NCI-H1436 treated with DMSO at 0.1 percent for 48 hours (cell line): ENCODE measurements at regions not wholly inside any gene's neighbourhood (a gene's known extent, or its start where the extent isn't known, plus 50 kb on each side); places are given as distances from the start of the nearest gene placed in this dataset.

Experiments used
- DNase-seq: peaks from one replicate; lab custom pipeline; 2025; lab: John Stamatoyannopoulos, UW

DNA sequence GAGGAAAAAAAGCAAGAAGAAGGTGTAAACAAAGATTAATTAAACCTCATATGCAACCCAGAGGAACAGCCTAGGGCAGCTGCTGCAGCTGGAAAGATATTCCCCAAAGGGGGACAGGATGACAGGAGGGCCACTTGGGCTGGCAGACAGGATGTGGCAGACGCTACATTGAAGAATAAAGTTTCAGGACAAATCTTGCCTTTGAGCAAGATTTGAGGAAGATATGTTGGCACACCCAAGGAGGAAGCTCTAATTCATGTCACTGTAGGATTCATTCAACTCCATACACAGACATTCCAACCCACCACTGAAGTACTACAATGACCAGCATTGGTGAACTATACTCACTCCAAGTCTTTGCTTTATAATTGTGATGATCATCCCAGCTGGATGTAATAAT, 504.0 kb downstream of the SHQ1 start:
- no peak for DNase-seq

DNA sequence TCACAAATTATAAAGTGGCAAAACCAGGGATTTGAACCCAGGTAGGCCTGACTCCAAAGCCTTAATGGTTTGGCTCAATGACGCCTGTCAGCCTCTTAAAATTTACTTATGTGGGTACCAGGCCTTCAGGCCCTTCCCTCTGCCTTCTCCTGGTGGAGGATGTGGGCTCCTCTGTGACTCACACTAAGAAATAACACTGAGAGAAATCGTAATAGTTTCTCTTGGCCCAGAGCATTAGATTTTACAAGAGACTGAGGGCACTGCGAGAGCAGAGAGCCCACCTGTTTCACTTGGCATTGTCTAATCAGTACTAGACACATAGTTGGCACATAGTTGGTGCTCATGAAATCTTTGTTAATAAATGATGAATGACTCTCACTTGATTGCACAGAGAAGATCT, 505.2 kb downstream of the SHQ1 start:
- no peak for DNase-seq

DNA sequence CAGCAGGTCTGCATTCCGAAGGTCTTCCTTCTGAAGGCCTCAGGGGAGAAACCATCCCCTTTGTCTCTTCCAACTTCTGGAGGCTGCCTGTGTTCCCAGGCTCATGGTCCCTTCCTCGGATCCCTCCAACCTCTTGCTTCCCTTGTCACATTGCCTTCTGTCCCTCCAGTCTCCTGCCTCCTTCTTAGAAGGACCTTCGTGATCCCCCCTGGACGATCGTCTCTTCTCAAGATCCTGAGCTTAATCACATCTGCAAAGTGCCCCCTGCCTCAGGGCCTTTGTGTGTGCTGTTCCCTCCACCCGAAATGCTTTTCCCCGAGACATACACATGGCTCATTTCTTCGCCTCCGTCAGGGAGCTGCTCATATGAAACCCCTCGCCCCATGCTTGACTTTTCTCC, 505.8 kb downstream of the SHQ1 start:
- DNase-seq, result no peak

DNA sequence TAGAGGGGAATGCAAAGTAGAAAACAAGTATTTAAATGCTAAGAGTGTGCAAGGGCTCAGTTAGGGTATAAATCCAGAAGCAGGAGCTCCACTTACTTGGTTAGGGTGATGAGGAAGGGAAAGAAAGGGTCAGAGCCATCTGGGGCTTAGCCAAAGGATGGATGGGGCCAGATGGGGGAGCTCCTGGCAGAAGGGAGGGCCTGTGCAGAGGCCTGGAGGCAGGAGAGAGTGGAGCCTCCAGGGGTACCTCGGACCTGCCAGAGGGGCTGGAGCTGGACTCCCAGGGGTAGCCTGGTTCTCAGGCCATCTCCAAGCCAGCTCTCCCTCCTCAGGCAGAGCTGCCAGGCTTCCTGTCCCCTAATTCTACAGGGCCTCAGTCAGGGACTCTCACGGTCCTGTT, 506.3 kb downstream of the SHQ1 start:
- DNase-seq, result no peak

DNA sequence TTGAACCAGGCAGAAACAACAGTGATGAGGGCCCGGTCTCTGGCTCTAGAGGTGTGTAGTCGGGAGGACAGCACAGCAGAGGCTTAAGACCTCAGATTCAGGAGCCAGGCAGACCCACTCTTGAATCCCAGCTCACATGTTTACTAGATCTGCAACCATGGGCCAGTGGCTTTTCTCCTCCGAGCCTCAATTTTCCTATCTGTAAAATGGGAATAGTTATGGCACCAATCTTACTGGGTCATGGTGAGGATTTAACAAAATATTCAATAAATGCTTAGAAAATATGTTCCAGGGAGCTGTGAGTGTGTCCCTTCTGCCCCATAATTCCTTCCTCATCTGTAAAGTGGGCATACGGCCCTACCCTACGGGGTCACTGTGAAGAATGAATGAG, 506.9 kb downstream of the SHQ1 start:
- no peak for DNase-seq

DNA sequence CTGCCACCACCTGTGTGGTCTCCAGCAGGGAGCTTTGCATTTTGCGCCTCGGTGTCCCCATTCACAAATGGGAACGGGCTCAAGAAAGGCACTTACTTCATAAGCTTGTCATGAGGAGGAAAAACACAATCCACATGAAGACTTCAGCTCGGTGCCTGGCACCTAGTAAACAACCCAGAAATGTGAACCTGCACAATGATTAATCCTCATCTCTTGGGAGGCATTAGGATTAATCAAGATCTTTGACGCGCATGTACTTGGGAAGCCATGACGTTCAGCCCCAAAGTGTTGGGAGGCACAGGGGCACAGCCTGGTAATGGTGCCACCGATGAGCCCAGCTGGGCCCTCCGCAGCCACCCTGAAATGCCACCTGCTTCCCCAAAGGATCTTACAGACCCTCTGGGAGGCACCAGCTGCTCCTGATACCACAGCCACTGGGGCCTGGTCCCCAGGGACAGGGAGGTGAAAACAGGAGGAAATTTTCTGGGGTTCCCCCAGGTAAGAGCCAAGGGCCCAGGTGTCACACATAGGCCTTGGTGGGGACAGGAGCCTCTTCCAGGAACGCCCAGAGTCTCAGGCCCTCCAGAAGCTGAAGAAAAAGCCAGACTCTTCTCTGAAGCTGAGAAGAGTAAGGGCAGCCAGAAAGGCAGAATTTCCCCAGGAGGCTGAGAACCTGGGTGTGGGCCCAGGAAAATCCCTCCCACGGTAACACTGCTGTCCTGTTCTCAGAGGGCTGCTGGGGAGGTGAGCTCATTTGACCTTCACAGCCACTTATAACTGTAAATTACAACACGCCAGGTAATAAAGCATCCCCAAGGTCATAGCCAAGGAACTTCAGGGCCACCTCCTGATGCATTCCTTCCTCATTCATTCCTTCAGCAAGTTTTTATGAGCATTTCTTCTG, 507.5 kb downstream of the SHQ1 start:
- DNase-seq, result no peak

DNA sequence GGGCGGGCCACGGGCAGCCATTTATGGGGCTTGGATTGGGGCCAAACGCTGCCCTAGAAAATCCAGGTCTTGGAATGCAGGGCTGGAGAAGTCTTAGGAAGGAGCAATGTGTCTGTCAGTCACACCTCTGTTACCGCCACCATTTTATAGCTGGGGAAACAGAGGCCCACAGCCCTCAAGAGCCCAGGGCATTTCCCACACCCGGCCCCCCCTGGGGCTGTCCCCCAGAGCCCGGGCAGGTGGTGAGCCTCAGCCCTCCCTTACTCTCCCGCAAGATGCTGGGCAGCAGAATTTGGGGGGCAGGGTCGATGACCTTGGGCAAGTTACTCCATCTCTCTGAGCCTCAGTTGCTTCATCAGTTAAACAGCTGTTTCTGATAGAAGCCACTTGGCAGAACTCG, 508.2 kb downstream of the SHQ1 start:
- DNase-seq, result no peak

DNA sequence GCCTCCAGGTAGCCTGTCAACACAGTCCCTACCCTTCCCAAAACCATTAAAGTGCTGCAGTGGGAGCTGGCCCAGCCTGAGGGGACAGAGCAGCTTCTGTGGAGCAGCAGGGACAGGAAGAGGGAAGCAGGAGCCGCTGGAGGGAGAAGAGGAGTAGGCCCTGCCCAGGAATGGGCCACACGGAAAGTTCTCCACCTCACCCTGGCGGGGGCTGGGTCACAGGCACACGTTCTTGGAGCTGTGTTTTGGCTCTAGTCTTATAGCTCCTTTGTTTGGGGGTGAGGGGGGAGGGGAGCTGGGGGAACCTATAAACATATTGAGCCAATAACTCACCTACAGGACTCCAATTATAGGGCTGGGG, 508.6 kb downstream of the SHQ1 start:
- DNase-seq, result no peak

DNA sequence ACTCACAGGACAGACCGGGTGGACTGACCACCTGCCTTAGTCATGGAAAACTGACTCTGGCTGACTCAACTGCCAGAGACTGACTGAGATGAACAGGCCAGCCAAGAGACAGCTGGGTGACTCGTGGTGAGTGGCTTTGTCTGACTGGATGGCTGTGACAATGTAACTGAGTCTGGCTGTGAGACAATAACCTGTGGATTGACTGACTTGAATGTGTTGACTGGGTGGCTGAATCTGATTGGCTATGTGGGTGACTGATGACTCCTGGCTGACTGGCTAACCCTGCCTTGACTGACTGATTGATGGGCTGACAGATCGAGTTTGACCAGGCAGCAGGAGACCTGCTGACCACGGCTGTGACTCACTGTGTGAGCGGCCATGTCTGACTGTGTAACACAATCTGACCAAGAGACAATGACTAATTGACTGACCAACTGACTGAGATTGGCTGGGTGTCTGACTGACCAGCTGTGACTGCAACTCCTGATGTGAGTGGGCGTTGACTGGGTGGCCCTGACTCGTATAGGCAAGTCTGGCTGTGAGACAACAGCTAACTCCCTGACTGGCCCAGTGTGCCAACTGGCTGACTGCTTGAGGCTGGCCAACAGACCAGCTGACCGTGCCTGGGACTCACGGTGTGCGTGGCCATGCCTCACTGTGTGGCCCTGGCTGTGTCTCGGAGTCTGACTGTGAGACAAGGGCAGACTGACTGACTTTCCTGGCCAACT, 509.1 kb downstream of the SHQ1 start:
- no peak for DNase-seq

DNA sequence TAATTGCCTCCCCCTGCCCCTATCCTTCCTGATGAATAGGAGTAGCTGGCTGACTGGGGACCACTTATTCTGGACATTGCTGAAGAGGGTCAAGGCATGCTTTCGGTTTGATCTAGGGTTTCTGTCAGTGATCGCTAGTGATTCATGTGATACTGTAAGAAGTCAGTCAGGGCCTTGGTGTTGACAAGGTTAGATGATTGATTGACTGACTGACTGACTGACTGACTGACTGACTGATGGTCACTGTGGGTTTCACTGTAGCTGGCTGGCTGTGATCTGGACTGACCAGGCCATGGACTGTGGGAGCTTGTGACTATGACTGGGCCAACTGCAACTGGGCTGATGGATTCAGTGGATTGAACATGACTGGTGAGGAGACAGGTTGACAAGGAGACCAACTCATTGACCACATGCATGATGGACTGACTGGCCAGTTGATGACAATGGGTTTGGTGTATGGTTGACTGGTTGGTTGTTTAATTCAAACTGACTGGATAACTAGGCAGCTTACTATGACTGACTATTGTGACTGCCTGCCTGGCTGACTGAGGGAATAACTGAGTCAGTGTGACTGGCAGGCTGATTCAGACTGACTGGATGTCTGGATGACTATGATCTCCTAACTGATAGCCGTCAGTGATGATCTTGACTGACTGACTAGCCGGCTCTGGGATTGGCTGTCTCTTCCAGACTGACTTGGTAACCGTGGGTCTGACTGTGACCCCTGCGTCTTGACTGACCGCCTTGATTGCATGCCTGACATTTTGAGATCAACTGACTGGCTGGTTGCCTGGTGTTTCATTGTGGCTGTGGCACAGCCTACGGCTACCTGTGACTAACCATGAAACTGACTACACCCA, 509.9 kb downstream of the SHQ1 start:
- DNase-seq, result no peak

DNA sequence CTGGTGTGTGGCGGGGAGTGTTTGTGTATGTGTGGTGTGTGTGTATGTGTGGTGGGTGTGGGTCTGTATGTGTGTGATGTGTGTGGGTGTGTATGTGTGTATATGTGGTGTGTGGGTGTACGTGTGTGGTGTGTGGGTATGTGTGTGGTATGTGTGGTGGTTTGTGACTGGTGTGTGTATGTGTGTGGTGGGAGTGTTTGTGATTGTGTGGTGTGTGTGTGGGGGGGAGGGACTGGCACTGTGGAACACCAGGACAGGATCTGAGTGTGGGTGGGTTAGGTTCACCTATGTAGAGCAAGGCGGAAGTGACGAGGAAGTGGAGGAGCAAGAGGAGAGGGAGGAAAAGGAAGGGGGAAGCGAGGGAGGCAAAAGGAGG, 510.8 kb downstream of the SHQ1 start:
- no peak for DNase-seq

DNA sequence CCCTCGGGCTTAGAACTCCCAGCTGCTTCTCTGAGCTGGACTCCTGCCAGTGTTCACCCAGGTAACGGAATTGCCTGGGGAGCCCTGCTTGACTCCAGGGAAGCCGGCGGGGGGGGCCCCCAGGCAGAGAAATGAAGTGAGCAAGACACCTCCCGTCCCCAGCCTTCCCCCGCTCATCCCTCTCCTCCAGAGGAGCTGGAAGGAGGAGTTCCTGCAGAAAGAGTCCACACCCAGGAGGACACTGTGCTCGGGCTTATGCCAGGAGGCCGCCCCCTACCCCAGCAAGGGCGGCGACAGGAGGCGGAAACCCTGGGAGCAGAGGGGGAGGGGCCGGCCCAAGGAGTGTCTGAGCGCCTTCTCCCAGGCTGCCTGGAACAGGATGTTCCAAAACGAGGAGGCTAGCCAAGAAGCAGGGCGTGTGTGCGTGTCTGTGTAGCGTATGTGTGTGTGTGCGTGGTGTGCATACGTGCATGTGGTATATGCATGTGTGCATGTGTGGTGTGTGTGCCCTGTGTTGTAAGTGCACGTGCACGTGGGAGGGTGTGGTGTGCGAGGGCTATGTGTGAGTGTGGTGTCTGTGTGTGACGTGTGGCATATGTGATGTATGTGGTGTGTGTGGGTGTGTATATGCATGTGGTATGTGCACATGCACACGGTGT, 511.3 kb downstream of the SHQ1 start:
- DNase-seq, result no peak

DNA sequence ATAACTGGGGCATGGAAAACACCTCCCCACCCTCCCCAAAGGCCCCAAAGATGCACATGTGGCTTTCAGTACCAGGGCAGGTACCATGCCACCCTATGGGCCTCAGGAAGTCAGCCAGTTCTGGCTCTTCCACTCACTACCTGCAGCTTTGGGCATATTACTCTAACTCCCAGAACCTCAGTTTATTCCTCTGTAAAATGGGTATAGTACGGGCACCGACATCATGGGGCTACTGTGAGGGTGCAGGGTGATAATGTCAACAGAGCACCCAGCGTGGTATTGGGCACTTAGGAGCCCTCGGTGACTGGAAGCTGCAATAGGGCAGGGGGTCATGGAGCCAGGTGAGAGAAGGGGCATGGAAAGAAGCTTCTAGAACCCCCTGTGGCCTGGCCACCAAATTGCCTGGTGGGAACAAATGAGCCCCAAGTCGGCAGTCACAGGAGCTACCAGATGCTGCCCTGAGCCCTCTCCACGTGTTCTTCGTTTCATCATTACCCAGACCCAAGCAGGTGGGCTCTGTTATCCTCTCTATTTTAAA, 512.1 kb downstream of the SHQ1 start:
- no peak for DNase-seq

DNA sequence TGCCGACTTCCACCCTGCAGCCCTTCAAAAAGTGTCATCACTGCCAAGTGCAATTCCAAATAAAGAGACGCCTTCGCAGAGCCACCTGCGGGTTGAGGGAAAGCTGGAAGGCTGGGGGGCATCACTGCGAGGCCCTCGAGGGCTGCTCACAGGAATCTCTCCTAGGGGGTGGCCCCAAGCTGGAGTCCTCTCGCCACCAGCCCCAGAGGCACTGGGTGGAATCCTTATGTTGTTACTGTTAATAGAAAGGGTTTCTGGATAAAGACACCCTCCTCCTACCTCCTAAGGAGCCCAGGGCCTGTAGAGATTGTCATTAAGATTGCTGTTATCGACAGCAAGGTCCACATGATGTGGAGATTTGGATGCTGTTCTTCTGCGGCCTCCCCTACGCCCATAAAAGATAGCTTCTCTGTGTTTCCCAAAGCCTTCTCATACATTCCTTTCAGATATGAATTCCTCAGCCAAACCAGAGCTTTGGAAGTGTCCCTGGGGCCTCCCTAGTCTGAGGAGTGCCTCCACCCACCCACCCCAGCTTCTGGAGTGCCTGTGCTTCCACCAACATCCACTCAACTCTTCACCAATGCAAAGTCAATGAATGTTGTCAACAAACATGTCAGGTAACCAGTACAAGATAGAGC, 512.7 kb downstream of the SHQ1 start:
- no peak for DNase-seq

DNA sequence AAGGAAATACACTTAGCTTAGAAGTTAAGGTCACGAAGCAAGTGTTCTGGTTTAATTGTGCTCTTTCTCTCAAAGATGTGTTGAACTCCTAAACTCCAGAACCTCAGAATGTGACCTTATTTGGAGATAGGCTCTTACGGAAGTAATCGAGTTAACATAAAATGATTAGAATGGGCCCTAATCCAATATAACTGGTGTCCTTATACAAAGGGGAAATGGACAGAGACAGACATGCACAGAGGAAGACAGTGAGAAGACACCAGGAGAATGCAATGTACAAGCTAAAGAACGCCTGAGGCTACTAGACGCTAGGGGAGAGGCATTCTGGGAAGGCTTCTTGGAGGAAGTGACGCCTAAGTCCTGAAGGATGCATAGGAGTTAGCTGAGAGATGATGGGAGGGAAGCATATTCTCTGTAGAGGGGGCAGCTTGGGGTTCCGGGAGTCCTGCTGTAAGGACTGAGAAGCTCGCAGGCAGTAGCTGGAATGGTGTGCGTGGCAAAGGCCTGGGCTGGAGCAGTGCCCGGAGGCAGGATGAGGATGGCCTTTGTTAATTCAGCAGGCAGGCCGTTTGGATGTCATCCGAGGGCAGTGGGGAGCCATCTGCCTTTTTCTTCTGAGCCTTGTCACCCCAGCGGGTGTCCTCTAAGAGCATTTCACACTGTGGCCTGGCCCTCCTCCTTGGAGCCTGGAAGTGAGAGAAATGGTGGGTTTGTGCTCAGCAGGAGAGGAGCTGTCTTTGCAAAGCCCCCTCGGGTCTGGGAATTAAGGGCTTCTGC, 513.4 kb downstream of the SHQ1 start:
- no peak for DNase-seq

DNA sequence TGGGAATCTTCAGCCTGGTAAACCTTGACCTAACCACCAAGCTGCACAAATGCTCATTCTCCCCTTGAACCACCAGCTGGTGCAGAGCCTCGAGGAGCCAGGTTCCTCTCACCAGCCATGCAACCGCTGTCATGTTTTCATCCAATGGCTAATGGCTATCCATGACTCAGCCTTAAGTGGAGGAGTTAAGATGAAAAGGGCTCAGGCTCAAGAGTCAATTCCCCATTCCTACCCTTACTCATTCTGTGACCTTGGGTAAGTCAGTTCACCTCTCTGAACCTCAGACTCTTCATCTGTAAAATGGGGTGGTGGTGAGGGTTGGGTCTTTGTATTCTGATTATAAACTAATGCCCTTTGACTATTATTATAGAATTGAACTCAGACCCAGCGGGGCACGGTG, 515.6 kb downstream of the SHQ1 start:
- DNase-seq, result no peak

DNA sequence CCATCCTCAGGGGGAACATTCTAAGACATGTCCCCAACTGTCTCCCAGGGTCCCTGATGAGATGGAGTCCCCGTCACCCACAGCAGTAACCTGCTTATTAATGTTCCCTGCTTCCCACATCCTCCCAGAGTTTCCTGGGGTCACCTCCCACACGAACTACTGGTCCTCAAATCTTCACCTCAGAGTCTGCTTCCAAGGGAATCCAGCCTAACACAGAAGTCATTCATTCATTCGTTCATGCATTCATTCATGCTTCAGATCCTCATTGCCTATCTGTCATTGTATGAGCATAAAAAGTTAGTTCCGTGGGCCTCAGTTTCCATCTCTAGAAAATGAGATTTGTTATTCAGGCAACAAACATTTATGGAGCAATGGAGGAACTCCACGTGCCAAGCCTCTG, 516.2 kb downstream of the SHQ1 start:
- DNase-seq, result no peak

DNA sequence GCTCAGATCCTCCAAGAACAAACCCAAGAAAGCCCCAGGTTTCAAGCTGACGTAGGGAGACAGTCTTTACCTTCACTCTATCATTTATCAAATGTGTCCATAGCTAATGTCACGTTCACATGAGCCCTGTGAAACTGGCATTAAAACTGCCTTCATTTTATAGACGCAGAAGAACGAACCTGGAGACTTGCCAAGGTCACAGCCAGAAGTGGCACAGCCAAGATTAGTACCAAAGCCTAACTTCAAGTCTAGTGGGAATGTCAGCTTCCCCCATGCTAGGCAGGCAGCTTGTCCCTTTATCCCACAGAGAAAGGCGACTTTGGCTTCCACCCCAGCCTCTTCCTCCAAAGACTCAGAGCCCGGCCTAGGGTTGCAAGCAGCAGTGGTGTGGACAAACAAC, 517.2 kb downstream of the SHQ1 start:
- no peak for DNase-seq

DNA sequence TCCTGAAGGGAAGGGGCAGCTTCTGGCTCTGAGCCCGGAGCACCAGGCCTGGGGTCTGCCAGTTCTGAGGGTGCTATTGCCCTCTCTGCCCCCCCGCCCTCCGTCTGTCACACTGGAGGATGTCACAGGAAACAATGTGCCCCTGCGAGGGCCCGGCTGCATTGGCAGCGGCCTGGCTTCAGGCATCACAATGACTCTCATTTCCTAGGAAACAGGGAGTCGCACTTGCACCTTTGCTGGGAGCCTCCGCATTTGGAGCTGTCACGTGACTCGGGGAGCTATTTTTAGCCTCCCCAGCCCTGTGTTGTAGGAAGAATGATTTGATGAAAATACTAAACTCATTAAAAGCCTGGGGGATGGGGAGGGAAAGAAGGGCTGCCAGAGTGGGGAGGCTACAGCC, 518.9 kb downstream of the SHQ1 start:
- no peak for DNase-seq

DNA sequence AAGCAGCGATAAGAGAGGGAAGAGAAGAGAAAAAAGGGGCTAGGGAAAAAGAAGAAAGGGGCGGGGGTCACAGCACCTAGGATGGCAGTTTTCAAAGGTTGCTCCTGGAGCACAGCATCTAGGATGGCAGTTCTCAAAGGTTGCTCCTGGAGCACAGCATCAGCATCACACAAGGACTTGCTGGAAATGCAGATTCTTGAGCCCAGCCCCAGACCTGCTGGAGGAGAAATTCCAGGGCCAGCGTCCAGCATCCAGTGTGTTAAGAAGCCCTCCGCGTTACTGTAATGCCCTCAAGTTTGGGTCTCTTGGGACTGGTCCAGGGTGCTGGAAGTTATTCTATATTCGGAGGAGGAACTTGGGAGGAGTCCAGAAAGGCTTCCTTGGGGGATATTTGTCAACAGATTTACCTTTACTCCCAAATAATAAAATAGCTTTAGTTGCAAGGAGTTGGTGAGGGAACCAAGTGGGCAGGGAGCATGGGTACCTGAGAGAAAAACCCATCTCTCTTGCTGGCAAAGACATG, 519.4 kb downstream of the SHQ1 start:
- DNase-seq, result no peak
